Activated T-cell treated with anti-CD3 and anti-CD28 coated beads for 4 hours (primary cell): ENCODE measurements at regions not wholly inside any gene's neighbourhood (a gene's known extent, or its start where the extent isn't known, plus 50 kb on each side); places are given as distances from the start of the nearest gene placed in this dataset.

ENCODE experiments used
- DNase-seq: peaks from one replicate; pipeline ENCODE4 v3.0.0-alpha.2; 2020

- DNase-seq: no peak
Measured at GRCh38 chr16:5379954-5380353, 282.4 kb upstream of the EEF2KMT start.

GRCh38 chr16:5378531-5378930 lies 280.9 kb upstream of the EEF2KMT start:
- DNase-seq: no peak

GRCh38 chr16:5377280-5377898 lies 279.8 kb upstream of the EEF2KMT start:
- DNase-seq: no peak

- no peak for DNase-seq
Measured at GRCh38 chr16:5374184-5374583, 276.6 kb upstream of the EEF2KMT start.

GRCh38 chr16:5367951-5368350 lies 270.4 kb upstream of the EEF2KMT start:
- DNase-seq: no peak

GRCh38 chr16:5366126-5366525 lies 268.5 kb upstream of the EEF2KMT start:
- no peak for DNase-seq

- no peak for DNase-seq
Measured at GRCh38 chr16:5364186-5364585, 266.6 kb upstream of the EEF2KMT start.

GRCh38 chr16:5361322-5361721 lies 263.7 kb upstream of the EEF2KMT start:
- DNase-seq: no peak

- DNase-seq: no peak
Measured at GRCh38 chr16:5354645-5355044, 257.1 kb upstream of the EEF2KMT start.

- DNase-seq: no peak
Measured at GRCh38 chr16:5349670-5350517, 252.3 kb upstream of the EEF2KMT start.

- no peak for DNase-seq
Measured at GRCh38 chr16:5349101-5349500, 251.5 kb upstream of the EEF2KMT start.

GRCh38 chr16:5347561-5347960 lies 250.0 kb upstream of the EEF2KMT start:
- DNase-seq: no peak

- no peak for DNase-seq
Measured at GRCh38 chr16:5336941-5337340, 239.3 kb upstream of the EEF2KMT start.

- no peak for DNase-seq
Measured at GRCh38 chr16:5333991-5334390, 236.4 kb upstream of the EEF2KMT start.

GRCh38 chr16:5333126-5333525 lies 235.5 kb upstream of the EEF2KMT start:
- DNase-seq: no peak

GRCh38 chr16:5330058-5330457 lies 232.5 kb upstream of the EEF2KMT start:
- no peak for DNase-seq

- DNase-seq: no peak
Measured at GRCh38 chr16:5328546-5328945, 231.0 kb upstream of the EEF2KMT start.

GRCh38 chr16:5326395-5326794 lies 228.8 kb upstream of the EEF2KMT start:
- DNase-seq: no peak

GRCh38 chr16:5325932-5326331 lies 228.3 kb upstream of the EEF2KMT start:
- DNase-seq: no peak

GRCh38 chr16:5323284-5324141 lies 225.9 kb upstream of the EEF2KMT start:
- DNase-seq: no peak

- no peak for DNase-seq
Measured at GRCh38 chr16:5321930-5322329, 224.3 kb upstream of the EEF2KMT start.

GRCh38 chr16:5319799-5320198 lies 222.2 kb upstream of the EEF2KMT start:
- no peak for DNase-seq

- no peak for DNase-seq
Measured at GRCh38 chr16:5315914-5316313, 218.3 kb upstream of the EEF2KMT start.

- no peak for DNase-seq
Measured at GRCh38 chr16:5314377-5314776, 216.8 kb upstream of the EEF2KMT start.
